NT2/D1 (cell line): ENCODE measurements at regions not wholly inside any gene's neighbourhood (a gene's known extent, or its start where the extent isn't known, plus 50 kb on each side); places are given as distances from the start of the nearest gene placed in this dataset.
"Not testable (repeated sequence)": the region's sequence is repeated elsewhere in the genome, so short reads cannot be mapped to it uniquely, and the experiment has no call there.

ENCODE experiments used
- DNase-seq: peaks from one replicate; pipeline ENCODE4 v3.0.0-alpha.2; 2011; ENCODE audit warnings: low read depth, low spot score
- H3K27me3 ChIP-seq: 2 replicates; pipeline ENCODE4 v1.6.0; 2011; ENCODE audit warnings: mild to moderate bottlenecking; ENCODE audit not compliant: insufficient read length, insufficient read depth
- H3K36me3 ChIP-seq: 2 replicates; pipeline ENCODE4 v1.6.1; 2011; ENCODE audit warnings: mild to moderate bottlenecking, low read length, mixed read lengths; ENCODE audit not compliant: insufficient read depth, insufficient read length
- H3K4me1 ChIP-seq: 2 replicates; pipeline ENCODE4 v1.5.1; 2011; ENCODE audit not compliant: insufficient read depth, insufficient read length
- H3K4me3 ChIP-seq: 2 replicates; pipeline ENCODE4 v1.5.1; 2011; ENCODE audit warnings: low read depth; ENCODE audit not compliant: insufficient read length
- H3K9ac ChIP-seq: 2 replicates; pipeline ENCODE4 v1.6.0; 2011; ENCODE audit warnings: low read depth; ENCODE audit not compliant: insufficient read length
- H3K9me3 ChIP-seq: 2 replicates; pipeline ENCODE4 v1.5.1; 2011; ENCODE audit warnings: mild to moderate bottlenecking, low read length; ENCODE audit not compliant: insufficient read depth
- SUZ12 ChIP-seq: IDR thresholded peaks from 2 replicates; pipeline ENCODE4 v1.6.1; 2011; ENCODE audit not compliant: insufficient read length, insufficient read depth; ENCODE audit errors: extremely low read depth
- YY1 ChIP-seq: IDR thresholded peaks from 2 replicates; pipeline ENCODE4 v1.6.1; 2011; ENCODE audit not compliant: insufficient read length, insufficient read depth
- ZNF274 ChIP-seq: IDR thresholded peaks from 2 replicates; pipeline ENCODE4 v1.6.1; 2011; ENCODE audit warnings: mild to moderate bottlenecking, low read depth, low read length

- Histone ChIP-seq H3K4me1 (no peaks in the 10 kb centered on the region), H3K4me3 (no peak overlapping the region), H3K9me3 (no peaks in the 10 kb centered on the region), H3K27me3 (no peaks in the 10 kb centered on the region), H3K36me3 (no peaks in the 10 kb centered on the region), H3K9ac (no peak overlapping the region)
- TF ChIP-seq YY1 (no peak), ZNF274 (no peak), SUZ12 (no peak)
- DNase-seq: no peak
Measured at GRCh38 chr3:29026959-29027358, 253.9 kb upstream of the RBMS3 start.

GRCh38 chr3:29031175-29031574, 249.7 kb upstream of the RBMS3 start:
- H3K9ac ChIP-seq, DNase-seq, H3K9me3 ChIP-seq, H3K4me1 ChIP-seq, H3K4me3 ChIP-seq, H3K27me3 ChIP-seq, H3K36me3 ChIP-seq: not testable (repeated sequence)

GRCh38 chr3:29033511-29033910, 247.4 kb upstream of the RBMS3 start:
- Histone ChIP-seq H3K9me3 (no peaks in the 10 kb centered on the region), H3K36me3 (no peaks in the 10 kb centered on the region), H3K27me3 (no peaks in the 10 kb centered on the region), H3K4me1 (no peaks in the 10 kb centered on the region), H3K4me3 (no peak overlapping the region), H3K9ac (no peak overlapping the region)
- no peak for TF ChIP-seq YY1
- TF ChIP-seq ZNF274: no peak
- no peak for TF ChIP-seq SUZ12
- DNase-seq: no peak

GRCh38 chr3:29050155-29050554, 230.7 kb upstream of the RBMS3 start:
- TF ChIP-seq SUZ12 (no peak), ZNF274 (no peak), YY1 (no peak)
- Histone ChIP-seq H3K9ac (no peak overlapping the region), H3K4me1 (no peaks in the 10 kb centered on the region), H3K9me3 (0 out of 2 replicates have a peak, but pooled peaks cover 3% of the 10 kb centered on the region), H3K4me3 (no peak overlapping the region), H3K36me3 (no peaks in the 10 kb centered on the region), H3K27me3 (no peaks in the 10 kb centered on the region)
- no peak for DNase-seq

- H3K9ac ChIP-seq: no peak overlapping the region
Measured at GRCh38 chr3:29057326-29057725, 223.5 kb upstream of the RBMS3 start.

GRCh38 chr3:29064085-29064484, 216.8 kb upstream of the RBMS3 start:
- Histone ChIP-seq H3K27me3 (no peaks in the 10 kb centered on the region), H3K9ac (no peak overlapping the region), H3K9me3 (no peaks in the 10 kb centered on the region), H3K4me3 (no peak overlapping the region), H3K36me3 (no peaks in the 10 kb centered on the region), H3K4me1 (no peaks in the 10 kb centered on the region)
- TF ChIP-seq SUZ12 (no peak), ZNF274 (no peak), YY1 (no peak)
- DNase-seq: no peak

More at GRCh38 chr3:29057326-29057725, 223.5 kb upstream of the RBMS3 start:
- DNase-seq: peak; percentile 96
- H3K4me3 ChIP-seq: no peak overlapping the region
- H3K9me3 ChIP-seq: peaks cover 6% of the 10 kb centered on the region; the same call in 1 of the 2 replicates
- no peaks in the 10 kb centered on the region for H3K27me3 ChIP-seq
- no peaks in the 10 kb centered on the region for H3K36me3 ChIP-seq
- no peak for TF ChIP-seq SUZ12
- TF ChIP-seq YY1: no peak
- no peak for TF ChIP-seq ZNF274
- H3K4me1 ChIP-seq: peaks cover 3% of the 10 kb centered on the region

GRCh38 chr3:29065211-29065785, 215.6 kb upstream of the RBMS3 start:
- no peaks in the 10 kb centered on the region for H3K4me1 ChIP-seq
- no peaks in the 10 kb centered on the region for H3K27me3 ChIP-seq
- TF ChIP-seq SUZ12 (no peak), YY1 (no peak), ZNF274 (no peak)
- H3K36me3 ChIP-seq: no peaks in the 10 kb centered on the region
- peak; percentile 74 for DNase-seq
- H3K9me3 ChIP-seq: no peaks in the 10 kb centered on the region
- no peak overlapping the region for H3K9ac ChIP-seq
- H3K4me3 ChIP-seq: no peak overlapping the region

GRCh38 chr3:29067007-29067406, 213.9 kb upstream of the RBMS3 start:
- TF ChIP-seq YY1: no peak
- TF ChIP-seq ZNF274: no peak
- no peak for TF ChIP-seq SUZ12
- DNase-seq: no peak
- Histone ChIP-seq H3K4me1 (no peaks in the 10 kb centered on the region), H3K9me3 (no peaks in the 10 kb centered on the region), H3K9ac (no peak overlapping the region), H3K4me3 (no peak overlapping the region), H3K27me3 (no peaks in the 10 kb centered on the region), H3K36me3 (no peaks in the 10 kb centered on the region)
